Kidney epithelial cell (primary cell): ENCODE measurements at regions not wholly inside any gene's neighbourhood (a gene's known extent, or its start where the extent isn't known, plus 50 kb on each side); places are given as distances from the start of the nearest gene placed in this dataset.

Source experiments
- DNase-seq: peaks from one replicate; pipeline ENCODE4 v3.0.0-alpha.2; 2010; ENCODE audit warnings: low read depth
- H3K27me3 ChIP-seq: 2 replicates; pipeline ENCODE4 v1.6.0; 2011; ENCODE audit warnings: low read length; ENCODE audit not compliant: control insufficient read depth, insufficient read depth
- H3K36me3 ChIP-seq: 2 replicates; pipeline ENCODE4 v1.5.1; 2011; ENCODE audit warnings: low read length; ENCODE audit not compliant: control insufficient read depth, insufficient read depth
- H3K4me3 ChIP-seq: 2 replicates; pipeline ENCODE4 v1.5.1; 2011; ENCODE audit warnings: low read depth, mild to moderate bottlenecking, control low read depth, low read length
- CTCF ChIP-seq: IDR thresholded peaks from 2 replicates; pipeline ENCODE4 v1.5.1; 2011; ENCODE audit warnings: mild to moderate bottlenecking, moderate library complexity, low read length, control low read depth, inconsistent platforms; ENCODE audit not compliant: insufficient read depth, poor library complexity, severe bottlenecking

GRCh38 chr9:115533511-115533910 is 415.6 kb upstream of the TNC start:
- TF ChIP-seq CTCF: no peak
- Histone ChIP-seq H3K36me3 (no peaks in the 10 kb centered on the region), H3K27me3 (no peaks in the 10 kb centered on the region), H3K4me3 (no peak overlapping the region)
- no peak for DNase-seq

GRCh38 chr9:115540091-115540490 is 422.1 kb upstream of the TNC start:
- DNase-seq: no peak
- Histone ChIP-seq H3K4me3 (no peak overlapping the region), H3K36me3 (no peaks in the 10 kb centered on the region), H3K27me3 (no peaks in the 10 kb centered on the region)
- no peak for TF ChIP-seq CTCF

- no peak for TF ChIP-seq CTCF
- no peaks in the 10 kb centered on the region for H3K27me3 ChIP-seq
- no peak overlapping the region for H3K4me3 ChIP-seq
- no peaks in the 10 kb centered on the region for H3K36me3 ChIP-seq
- DNase-seq: no peak
Measured at GRCh38 chr9:115543511-115543910, 425.6 kb upstream of the TNC start.

GRCh38 chr9:115548609-115549260 is 430.8 kb upstream of the TNC start:
- DNase-seq: peak; percentile 9

GRCh38 chr9:115551396-115551795 is 433.4 kb upstream of the TNC start:
- Histone ChIP-seq H3K27me3 (peaks cover 2% of the 10 kb centered on the region), H3K36me3 (no peaks in the 10 kb centered on the region), H3K4me3 (no peak overlapping the region)
- DNase-seq: no peak
- TF ChIP-seq CTCF: no peak

More at GRCh38 chr9:115548609-115549260, 430.8 kb upstream of the TNC start:
- Histone ChIP-seq H3K27me3 (peaks cover 2% of the 10 kb centered on the region), H3K4me3 (no peak overlapping the region), H3K36me3 (no peaks in the 10 kb centered on the region)
- TF ChIP-seq CTCF: no peak
